Endothelial cell (in vitro differentiated cells): ENCODE measurements at regions not wholly inside any gene's neighbourhood (a gene's known extent, or its start where the extent isn't known, plus 50 kb on each side); places are given as distances from the start of the nearest gene placed in this dataset.

Source experiments
- DNase-seq: peaks from one replicate; pipeline ENCODE4 v3.0.0; 2021; ENCODE audit warnings: low spot score
- H3K27ac Mint-ChIP-seq: one replicate; pipeline ENCODE4 v1.8.0; 2021; ENCODE audit warnings: mixed read lengths, inconsistent platforms; ENCODE audit not compliant: unreplicated experiment
- H3K27me3 Mint-ChIP-seq: one replicate; pipeline ENCODE4 v1.8.0; 2021; ENCODE audit warnings: mild to moderate bottlenecking, moderate library complexity, mixed read lengths, inconsistent platforms; ENCODE audit not compliant: unreplicated experiment
- H3K36me3 Mint-ChIP-seq: one replicate; pipeline ENCODE4 v1.8.0; 2021; ENCODE audit warnings: mild to moderate bottlenecking, low read depth, mixed read lengths, inconsistent platforms; ENCODE audit not compliant: unreplicated experiment
- H3K4me1 Mint-ChIP-seq: one replicate; pipeline ENCODE4 v1.8.0; 2021; ENCODE audit warnings: mild to moderate bottlenecking, mixed read lengths, inconsistent platforms; ENCODE audit not compliant: unreplicated experiment
- H3K4me3 Mint-ChIP-seq: one replicate; pipeline ENCODE4 v1.8.0; 2021; ENCODE audit warnings: mild to moderate bottlenecking, mixed read lengths, inconsistent platforms; ENCODE audit not compliant: unreplicated experiment
- H3K9me3 Mint-ChIP-seq: one replicate; pipeline ENCODE4 v1.8.0; 2021; ENCODE audit warnings: mixed read lengths, inconsistent platforms; ENCODE audit not compliant: unreplicated experiment
- TF ChIP-seq, protein P1 (sequence below): fragments of 200-600 bp; sonication (generic); IDR thresholded peaks from one replicate; pipeline ENCODE4 v1.5.0; 2021; ENCODE audit warnings: antibody characterized with exemption; ENCODE audit not compliant: unreplicated experiment

- no peak overlapping the region for H3K27ac Mint-ChIP-seq
- H3K4me3 Mint-ChIP-seq, result no peak overlapping the region
- H3K27me3 Mint-ChIP-seq, result no peaks in the 10 kb centered on the region
- H3K9me3 Mint-ChIP-seq, result no peaks in the 10 kb centered on the region
- no peak for DNase-seq
- H3K36me3 Mint-ChIP-seq, result no peaks in the 10 kb centered on the region
- TF ChIP-seq, protein P1, sequence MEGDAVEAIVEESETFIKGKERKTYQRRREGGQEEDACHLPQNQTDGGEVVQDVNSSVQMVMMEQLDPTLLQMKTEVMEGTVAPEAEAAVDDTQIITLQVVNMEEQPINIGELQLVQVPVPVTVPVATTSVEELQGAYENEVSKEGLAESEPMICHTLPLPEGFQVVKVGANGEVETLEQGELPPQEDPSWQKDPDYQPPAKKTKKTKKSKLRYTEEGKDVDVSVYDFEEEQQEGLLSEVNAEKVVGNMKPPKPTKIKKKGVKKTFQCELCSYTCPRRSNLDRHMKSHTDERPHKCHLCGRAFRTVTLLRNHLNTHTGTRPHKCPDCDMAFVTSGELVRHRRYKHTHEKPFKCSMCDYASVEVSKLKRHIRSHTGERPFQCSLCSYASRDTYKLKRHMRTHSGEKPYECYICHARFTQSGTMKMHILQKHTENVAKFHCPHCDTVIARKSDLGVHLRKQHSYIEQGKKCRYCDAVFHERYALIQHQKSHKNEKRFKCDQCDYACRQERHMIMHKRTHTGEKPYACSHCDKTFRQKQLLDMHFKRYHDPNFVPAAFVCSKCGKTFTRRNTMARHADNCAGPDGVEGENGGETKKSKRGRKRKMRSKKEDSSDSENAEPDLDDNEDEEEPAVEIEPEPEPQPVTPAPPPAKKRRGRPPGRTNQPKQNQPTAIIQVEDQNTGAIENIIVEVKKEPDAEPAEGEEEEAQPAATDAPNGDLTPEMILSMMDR, result no peak
- peaks cover 7% of the 10 kb centered on the region for H3K4me1 Mint-ChIP-seq
These were observed 355.8 kb upstream of the RGS6 start for GRCh38 chr14:71576472-71576871.

- Mint-ChIP-seq H3K9me3 (no peaks in the 10 kb centered on the region), H3K27ac (no peak overlapping the region), H3K4me1 (peaks cover 15% of the 10 kb centered on the region)
These were observed 352.9 kb upstream of the RGS6 start for GRCh38 chr14:71579331-71579730.

GRCh38 chr14:71582705-71583104, 349.5 kb upstream of the RGS6 start:
- DNase-seq, result no peak
- TF ChIP-seq, protein P1, result no peak
- no peak overlapping the region for H3K4me3 Mint-ChIP-seq
- no peaks in the 10 kb centered on the region for H3K27me3 Mint-ChIP-seq
- H3K27ac Mint-ChIP-seq, result peak overlapping the region; percentile 67
- peaks cover 20% of the 10 kb centered on the region for H3K4me1 Mint-ChIP-seq
- H3K9me3 Mint-ChIP-seq, result no peaks in the 10 kb centered on the region
- no peaks in the 10 kb centered on the region for H3K36me3 Mint-ChIP-seq

More at GRCh38 chr14:71579331-71579730, 352.9 kb upstream of the RGS6 start:
- DNase-seq, result no peak
- TF ChIP-seq, protein P1, result no peak
- Mint-ChIP-seq H3K36me3 (no peaks in the 10 kb centered on the region), H3K27me3 (no peaks in the 10 kb centered on the region), H3K4me3 (no peak overlapping the region)

DNA sequence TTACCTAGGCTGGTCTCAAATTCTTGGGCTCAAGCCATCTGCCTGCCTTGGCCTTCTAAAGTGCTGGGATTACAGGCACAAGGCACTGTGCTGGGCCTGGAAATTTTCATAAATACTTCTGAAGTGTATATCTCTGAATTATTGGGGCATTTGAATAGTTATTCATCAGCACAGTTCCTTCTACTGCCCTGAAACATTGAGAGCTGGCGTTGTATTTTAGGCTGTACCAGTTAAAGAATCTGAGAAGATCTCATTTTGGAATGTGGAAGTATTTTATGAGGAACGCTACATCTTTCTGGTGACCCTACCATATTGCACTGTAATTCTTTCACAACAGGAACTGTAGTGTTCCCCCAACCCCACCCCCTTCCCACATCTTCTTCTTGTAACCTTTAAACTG, 349.0 kb upstream of the RGS6 start:
- TF ChIP-seq, protein P1, result no peak
- H3K27ac Mint-ChIP-seq, result no peak overlapping the region
- peaks cover 20% of the 10 kb centered on the region for H3K4me1 Mint-ChIP-seq
- H3K27me3 Mint-ChIP-seq, result no peaks in the 10 kb centered on the region
- peak overlapping the region; percentile 31 for H3K4me3 Mint-ChIP-seq
- H3K36me3 Mint-ChIP-seq, result peaks cover 3% of the 10 kb centered on the region
- H3K9me3 Mint-ChIP-seq, result no peaks in the 10 kb centered on the region
- DNase-seq, result no peak

- Mint-ChIP-seq H3K4me3 (peak overlapping the region; percentile 31), H3K36me3 (peaks cover 8% of the 10 kb centered on the region), H3K4me1 (peaks cover 20% of the 10 kb centered on the region), H3K27ac (no peak overlapping the region), H3K9me3 (no peaks in the 10 kb centered on the region), H3K27me3 (no peaks in the 10 kb centered on the region)
- DNase-seq, result no peak
- TF ChIP-seq, protein P1, result no peak
These were observed 348.5 kb upstream of the RGS6 start for GRCh38 chr14:71583705-71584104.
